ENCODE measurements at regions not wholly inside any gene's neighbourhood (a gene's known extent, or its start where the extent isn't known, plus 50 kb on each side); places are given as distances from the start of the nearest gene placed in this dataset.

DNA sequence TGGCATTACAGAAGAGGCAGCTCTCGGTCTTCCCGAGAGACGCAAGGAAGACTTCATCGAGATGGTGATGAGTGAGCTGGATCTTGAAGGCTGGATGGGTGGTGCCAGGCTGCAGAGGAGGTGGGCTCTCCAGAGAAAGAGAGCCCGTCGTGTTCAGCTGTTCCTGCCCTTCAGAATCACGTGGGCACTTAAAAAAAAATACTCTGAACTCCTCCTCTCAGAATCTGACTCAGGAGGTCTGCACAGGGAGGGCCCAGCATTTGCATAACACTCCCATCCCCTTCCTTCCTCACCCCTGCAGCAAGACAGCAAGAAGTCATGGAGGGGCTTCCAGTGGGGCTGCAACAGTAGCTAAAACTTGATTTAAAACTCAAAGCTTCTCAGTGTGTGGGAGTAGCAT is 203.0 kb downstream of the ATPSCKMT start:
- no peaks in the 10 kb centered on the region for H3K27me3 ChIP-seq
- H3K4me3 ChIP-seq = no peak overlapping the region
- H3K9me3 ChIP-seq = peaks cover under 1% of the 10 kb centered on the region
- H3K27ac ChIP-seq = no peak overlapping the region
- H3K4me1 ChIP-seq = no peaks in the 10 kb centered on the region
- no peak for TF ChIP-seq POLR2A (IDR thresholded peaks at IDR 0.05)
- no peak for TF ChIP-seq POLR2AphosphoS5 (IDR thresholded peaks at IDR 0.05; ENCODE audit: insufficient read depth in 1 of 2, low read depth in 1 of 2)
- TF ChIP-seq, protein P1, sequence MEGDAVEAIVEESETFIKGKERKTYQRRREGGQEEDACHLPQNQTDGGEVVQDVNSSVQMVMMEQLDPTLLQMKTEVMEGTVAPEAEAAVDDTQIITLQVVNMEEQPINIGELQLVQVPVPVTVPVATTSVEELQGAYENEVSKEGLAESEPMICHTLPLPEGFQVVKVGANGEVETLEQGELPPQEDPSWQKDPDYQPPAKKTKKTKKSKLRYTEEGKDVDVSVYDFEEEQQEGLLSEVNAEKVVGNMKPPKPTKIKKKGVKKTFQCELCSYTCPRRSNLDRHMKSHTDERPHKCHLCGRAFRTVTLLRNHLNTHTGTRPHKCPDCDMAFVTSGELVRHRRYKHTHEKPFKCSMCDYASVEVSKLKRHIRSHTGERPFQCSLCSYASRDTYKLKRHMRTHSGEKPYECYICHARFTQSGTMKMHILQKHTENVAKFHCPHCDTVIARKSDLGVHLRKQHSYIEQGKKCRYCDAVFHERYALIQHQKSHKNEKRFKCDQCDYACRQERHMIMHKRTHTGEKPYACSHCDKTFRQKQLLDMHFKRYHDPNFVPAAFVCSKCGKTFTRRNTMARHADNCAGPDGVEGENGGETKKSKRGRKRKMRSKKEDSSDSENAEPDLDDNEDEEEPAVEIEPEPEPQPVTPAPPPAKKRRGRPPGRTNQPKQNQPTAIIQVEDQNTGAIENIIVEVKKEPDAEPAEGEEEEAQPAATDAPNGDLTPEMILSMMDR (IDR thresholded peaks at IDR 0.05) = no peak
- H3K36me3 ChIP-seq = no peaks in the 10 kb centered on the region
- DNase-seq (ENCODE audit: extremely low spot score in 2 of 2) = peak in 1 of 2 donors; percentile 20
- intact Hi-C loops (cut with DNase I) = no loop called here

GRCh38 chr5:10045376-10045775 is 204.3 kb downstream of the ATPSCKMT start:
- TF ChIP-seq POLR2AphosphoS5 (IDR thresholded peaks at IDR 0.05; ENCODE audit: insufficient read depth in 1 of 2, low read depth in 1 of 2) (no peak), POLR2A (IDR thresholded peaks at IDR 0.05) (no peak)
- TF ChIP-seq, protein P1 (IDR thresholded peaks at IDR 0.05) = no peak
- H3K9me3 ChIP-seq = no peaks in the 10 kb centered on the region
- no peak overlapping the region for H3K4me3 ChIP-seq
- H3K36me3 ChIP-seq = no peaks in the 10 kb centered on the region
- H3K4me1 ChIP-seq = no peaks in the 10 kb centered on the region
- H3K27me3 ChIP-seq = no peaks in the 10 kb centered on the region
- H3K27ac ChIP-seq = no peak overlapping the region
- intact Hi-C loops (cut with DNase I) = no loop called here
- no peak for DNase-seq (ENCODE audit: extremely low spot score in 2 of 2)

DNA sequence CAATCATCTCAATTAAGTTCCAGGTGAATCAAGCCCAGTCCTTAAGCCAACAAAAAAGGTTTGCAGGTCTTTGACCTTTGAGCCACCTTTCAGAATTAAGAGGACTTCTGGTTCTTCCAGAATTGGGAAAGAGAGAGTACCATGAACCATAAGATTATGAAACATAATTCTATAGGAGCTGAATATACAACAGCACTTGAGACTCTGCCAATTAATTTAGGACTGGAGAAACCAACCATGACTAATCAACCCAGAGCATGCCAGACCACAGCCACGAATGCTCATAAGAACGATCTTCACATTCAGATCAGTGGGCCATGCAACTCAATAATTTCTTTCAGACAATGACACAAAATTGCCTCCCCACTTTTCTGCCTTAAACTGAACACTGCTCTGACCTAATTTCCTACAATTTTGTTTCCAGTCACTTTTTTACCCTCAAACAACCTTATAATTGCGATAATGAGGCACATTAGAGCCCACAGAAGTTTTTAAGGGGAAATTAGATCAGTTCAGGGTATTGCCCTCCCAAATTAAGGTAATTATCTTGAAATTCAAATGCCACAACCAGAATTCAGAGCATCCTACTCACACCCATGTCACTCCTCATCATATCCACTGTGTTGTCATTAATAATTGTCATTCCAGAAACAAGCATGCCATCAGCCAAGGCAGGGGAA is 213.4 kb downstream of the ATPSCKMT start:
- no peaks in the 10 kb centered on the region for H3K4me1 ChIP-seq
- no peak overlapping the region for H3K27ac ChIP-seq
- H3K9me3 ChIP-seq = no peaks in the 10 kb centered on the region
- intact Hi-C loops (cut with DNase I) = no loop called here
- H3K36me3 ChIP-seq = no peaks in the 10 kb centered on the region
- H3K4me3 ChIP-seq = no peak overlapping the region
- TF ChIP-seq, protein P1 (IDR thresholded peaks at IDR 0.05) = no peak
- TF ChIP-seq POLR2AphosphoS5 (IDR thresholded peaks at IDR 0.05; ENCODE audit: insufficient read depth in 1 of 2, low read depth in 1 of 2) (no peak), POLR2A (IDR thresholded peaks at IDR 0.05) (no peak)
- H3K27me3 ChIP-seq = no peaks in the 10 kb centered on the region
- DNase-seq (ENCODE audit: extremely low spot score in 2 of 2) = no peak

- TF ChIP-seq POLR2AphosphoS5 (IDR thresholded peaks at IDR 0.05; ENCODE audit: insufficient read depth in 1 of 2, low read depth in 1 of 2) = no peak
- TF ChIP-seq, protein P1 (IDR thresholded peaks at IDR 0.05) = no peak
- TF ChIP-seq POLR2A (IDR thresholded peaks at IDR 0.05) = no peak
- H3K4me3 ChIP-seq = no peak overlapping the region
- H3K4me1 ChIP-seq = no peaks in the 10 kb centered on the region
- H3K9me3 ChIP-seq = no peaks in the 10 kb centered on the region
- H3K27ac ChIP-seq = no peak overlapping the region
- no peaks in the 10 kb centered on the region for H3K27me3 ChIP-seq
- DNase-seq (ENCODE audit: extremely low spot score in 2 of 2) = no peak
- intact Hi-C loops (cut with DNase I) = no loop called here
- no peaks in the 10 kb centered on the region for H3K36me3 ChIP-seq
Observed at GRCh38 chr5:10034001-10034400, 215.7 kb downstream of the ATPSCKMT start.

DNA sequence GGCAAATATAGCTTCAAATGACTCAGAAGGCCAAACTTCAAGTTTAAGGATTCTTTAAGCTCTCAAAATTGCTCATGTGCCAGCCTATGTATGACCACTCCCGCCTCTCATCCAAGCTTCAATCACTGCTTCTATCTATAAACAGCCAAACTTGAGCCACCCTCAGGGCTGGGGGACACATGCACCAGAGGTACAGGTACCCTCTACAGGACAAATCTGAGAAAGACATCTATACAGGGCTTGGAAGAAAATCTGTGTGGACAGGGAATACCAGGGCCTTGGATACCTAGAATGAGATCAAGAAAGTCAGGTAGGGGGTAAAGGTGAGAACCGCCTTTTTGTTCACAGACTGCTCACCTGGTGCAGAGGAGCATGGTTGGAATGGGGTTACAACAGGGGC is 217.9 kb downstream of the ATPSCKMT start:
- intact Hi-C loops (cut with DNase I) = no loop called here
- TF ChIP-seq POLR2AphosphoS5 (IDR thresholded peaks at IDR 0.05; ENCODE audit: insufficient read depth in 1 of 2, low read depth in 1 of 2) = no peak
- no peak for DNase-seq (ENCODE audit: extremely low spot score in 2 of 2)

More for the DNA sequence above, 217.9 kb downstream of the ATPSCKMT start:
- no peaks in the 10 kb centered on the region for H3K4me1 ChIP-seq
- no peaks in the 10 kb centered on the region for H3K36me3 ChIP-seq
- H3K27ac ChIP-seq = no peak overlapping the region
- no peaks in the 10 kb centered on the region for H3K9me3 ChIP-seq
- no peak overlapping the region for H3K4me3 ChIP-seq
- H3K27me3 ChIP-seq = no peaks in the 10 kb centered on the region
